CD14-positive monocyte (primary cell): ENCODE measurements at regions not wholly inside any gene's neighbourhood (a gene's known extent, or its start where the extent isn't known, plus 50 kb on each side); places are given as distances from the start of the nearest gene placed in this dataset.

Experiments used
- DNase-seq, 3 donors: peaks; one replicate each; pipeline ENCODE4 v3.0.0-alpha.2; 2011 to 2022
- H2AFZ ChIP-seq: 2 replicates; pipeline ENCODE4 v1.6.0; 2012; ENCODE audit warnings: mild to moderate bottlenecking, low read depth, low read length, inconsistent platforms; ENCODE audit not compliant: insufficient read depth, poor library complexity, severe bottlenecking
- H3K27ac ChIP-seq, 2 donors: 1 replicate in 1 of 2; 2 replicates in 1 of 2; pipeline ENCODE4 v1.5.1; 2012 to 2013; ENCODE audit warnings: low read length in 2 of 2, control low read depth in 1 of 2, inconsistent platforms in 1 of 2, low read depth in 1 of 2, mild to moderate bottlenecking in 1 of 2
- H3K27me3 ChIP-seq, 2 donors: one replicate each; pipeline versions ENCODE4 v1.6.0 to v1.6.1; 2011 to 2013; ENCODE audit warnings: low read length in 2 of 2; ENCODE audit not compliant: control insufficient read depth in 2 of 2, insufficient read depth in 2 of 2
- H3K36me3 ChIP-seq, 2 donors: replicated peaks in 1 of 2; 1 replicate in 1 of 2; 2 replicates in 1 of 2; pipeline versions ENCODE4 v1.5.1 to v1.6.1; 2012 to 2013; ENCODE audit warnings: low read length in 2 of 2, control low read depth in 1 of 2, inconsistent platforms in 1 of 2, mild to moderate bottlenecking in 1 of 2; ENCODE audit not compliant: insufficient read depth in 2 of 2, control insufficient read depth in 1 of 2
- H3K4me1 ChIP-seq, 2 donors: 1 replicate in 1 of 2; 2 replicates in 1 of 2; pipeline versions ENCODE4 v1.5.1 to v1.6.1; 2012 to 2013; ENCODE audit warnings: low read length in 2 of 2, control low read depth in 1 of 2, inconsistent platforms in 1 of 2, mild to moderate bottlenecking in 1 of 2, moderate library complexity in 1 of 2; ENCODE audit not compliant: insufficient read depth in 2 of 2, control insufficient read depth in 1 of 2
- H3K4me2 ChIP-seq: replicated peaks from 2 replicates; pipeline ENCODE3; 2012; ENCODE audit warnings: low read length, moderate library complexity, mild to moderate bottlenecking; ENCODE audit not compliant: poor library complexity, severe bottlenecking; ENCODE audit errors: extremely low read depth
- H3K4me3 ChIP-seq, 3 experiments: fragments of 200-600 bp in 1 of 3; sonication (generic) in 1 of 3; replicated peaks in 1 of 3; 1 replicate in 2 of 3; 2 replicates in 1 of 3; pipeline ENCODE4 v1.5.1; 2011 to 2013; ENCODE audit warnings: low read length in 3 of 3, mild to moderate bottlenecking in 3 of 3, control low read depth in 2 of 3, low read depth in 2 of 3, inconsistent platforms in 1 of 3, moderate library complexity in 1 of 3
- H3K79me2 ChIP-seq: 2 replicates; pipeline ENCODE4 v1.6.0; 2012; ENCODE audit warnings: mild to moderate bottlenecking, control low read depth, inconsistent platforms, low read length, moderate library complexity; ENCODE audit not compliant: insufficient read depth
- H3K9ac ChIP-seq: 2 replicates; pipeline ENCODE4 v1.6.0; 2017; ENCODE audit warnings: low read length, mild to moderate bottlenecking; ENCODE audit not compliant: insufficient read depth, poor library complexity, severe bottlenecking
- H3K9me3 ChIP-seq, 2 donors: replicated peaks in 1 of 2; 1 replicate in 1 of 2; 2 replicates in 1 of 2; pipeline versions ENCODE4 v1.5.1 to v1.6.1; 2012 to 2013; ENCODE audit warnings: low read length in 2 of 2, control low read depth in 1 of 2; ENCODE audit not compliant: control insufficient read depth in 1 of 2, insufficient read depth in 1 of 2
- H4K20me1 ChIP-seq: 2 replicates; pipeline ENCODE4 v1.6.0; 2012; ENCODE audit warnings: mild to moderate bottlenecking, low read length, control low read depth, moderate library complexity; ENCODE audit not compliant: insufficient read depth
- H3K27ac Mint-ChIP-seq, 7 donors: one replicate each; pipeline ENCODE4 v1.8.0; 2020; ENCODE audit warnings: mild to moderate bottlenecking in 7 of 7, mixed read lengths in 7 of 7, moderate library complexity in 6 of 7, inconsistent platforms in 2 of 7
- H3K27me3 Mint-ChIP-seq, 3 donors: one replicate each; pipeline ENCODE4 v1.8.0; 2021 to 2022; ENCODE audit warnings: low read depth in 3 of 3, mild to moderate bottlenecking in 3 of 3, mixed read lengths in 3 of 3, moderate library complexity in 3 of 3, inconsistent platforms in 1 of 3
- H3K36me3 Mint-ChIP-seq, 2 donors: one replicate each; pipeline ENCODE4 v1.8.0; 2020; ENCODE audit warnings: mixed read lengths in 2 of 2, inconsistent platforms in 1 of 2, mild to moderate bottlenecking in 1 of 2
- H3K4me1 Mint-ChIP-seq: one replicate; pipeline ENCODE4 v1.8.0; 2020; ENCODE audit warnings: mild to moderate bottlenecking, mixed read lengths
- H3K4me3 Mint-ChIP-seq, 2 donors: one replicate each; pipeline ENCODE4 v1.8.0; 2020; ENCODE audit warnings: mild to moderate bottlenecking in 2 of 2, mixed read lengths in 2 of 2, moderate library complexity in 1 of 2
- H3K9me3 Mint-ChIP-seq, 7 donors: one replicate each; pipeline ENCODE4 v1.8.0; 2020 to 2022; ENCODE audit warnings: mixed read lengths in 7 of 7, mild to moderate bottlenecking in 6 of 7, moderate library complexity in 6 of 7, inconsistent platforms in 2 of 7
- WGBS: methylation state at CpG from one replicate; pipeline ENCODE4 v1.1.5; 2013; ENCODE audit warnings: missing lambda C conversion rate; ENCODE audit not compliant: insufficient coverage; 5-methylcytosine and 5-hydroxymethylcytosine counted together
- intact Hi-C, 2 donors: fragments of 100-400 bp; cut with micrococcal nuclease; formaldehyde crosslinking; loops; one replicate each; pipeline versions ENCODE4 v1.15.0 to v1.15.1; 2023
- TF ChIP-seq, protein P1 (sequence below): fragments of 200-600 bp; IDR thresholded peaks from one replicate; pipeline ENCODE4 v1.8.0; 2022; ENCODE audit warnings: antibody characterized with exemption, mild to moderate bottlenecking

DNA sequence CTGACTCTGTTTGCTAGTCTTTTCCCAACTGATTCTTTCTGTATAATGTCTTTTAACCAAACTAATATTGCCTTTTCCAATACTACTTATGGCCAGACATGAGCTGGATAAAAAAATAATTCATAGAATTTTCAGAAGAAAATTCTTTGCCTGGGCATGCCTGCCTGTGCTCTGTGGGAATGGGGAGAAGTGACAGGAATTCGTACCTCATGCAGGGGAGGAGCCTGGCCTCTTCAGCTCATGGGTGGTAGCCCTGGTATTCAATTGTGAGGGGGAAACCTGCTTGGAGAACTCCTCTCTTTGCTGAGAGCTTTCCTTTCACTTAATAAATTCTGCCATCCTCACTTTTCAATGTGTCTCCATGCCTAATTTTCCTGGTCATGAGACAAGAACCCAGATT, 928.8 kb downstream of the FAM181B start:
- no peaks in the 10 kb centered on the region for H3K36me3 ChIP-seq
- H3K27ac ChIP-seq = no peak overlapping the region
- no peaks in the 10 kb centered on the region for H3K4me1 ChIP-seq
- H3K27me3 ChIP-seq = no peaks in the 10 kb centered on the region
- peaks cover 2 to 11% (median 4%) of the 10 kb centered on the region in 7 donors for H3K9me3 Mint-ChIP-seq
- H3K79me2 ChIP-seq = no peaks in the 10 kb centered on the region
- no peak overlapping the region for H2AFZ ChIP-seq
- H3K4me1 Mint-ChIP-seq = no peaks in the 10 kb centered on the region
- no peak overlapping the region for H3K4me2 ChIP-seq
- intact Hi-C loops = no loop called here
- no peak for DNase-seq
- no peaks in the 10 kb centered on the region for H3K27me3 Mint-ChIP-seq
- WGBS = no CpG with 5 or more reads among the region's 1 CpG
- TF ChIP-seq, protein P1, sequence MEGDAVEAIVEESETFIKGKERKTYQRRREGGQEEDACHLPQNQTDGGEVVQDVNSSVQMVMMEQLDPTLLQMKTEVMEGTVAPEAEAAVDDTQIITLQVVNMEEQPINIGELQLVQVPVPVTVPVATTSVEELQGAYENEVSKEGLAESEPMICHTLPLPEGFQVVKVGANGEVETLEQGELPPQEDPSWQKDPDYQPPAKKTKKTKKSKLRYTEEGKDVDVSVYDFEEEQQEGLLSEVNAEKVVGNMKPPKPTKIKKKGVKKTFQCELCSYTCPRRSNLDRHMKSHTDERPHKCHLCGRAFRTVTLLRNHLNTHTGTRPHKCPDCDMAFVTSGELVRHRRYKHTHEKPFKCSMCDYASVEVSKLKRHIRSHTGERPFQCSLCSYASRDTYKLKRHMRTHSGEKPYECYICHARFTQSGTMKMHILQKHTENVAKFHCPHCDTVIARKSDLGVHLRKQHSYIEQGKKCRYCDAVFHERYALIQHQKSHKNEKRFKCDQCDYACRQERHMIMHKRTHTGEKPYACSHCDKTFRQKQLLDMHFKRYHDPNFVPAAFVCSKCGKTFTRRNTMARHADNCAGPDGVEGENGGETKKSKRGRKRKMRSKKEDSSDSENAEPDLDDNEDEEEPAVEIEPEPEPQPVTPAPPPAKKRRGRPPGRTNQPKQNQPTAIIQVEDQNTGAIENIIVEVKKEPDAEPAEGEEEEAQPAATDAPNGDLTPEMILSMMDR = no peak
- no peaks in the 10 kb centered on the region for H3K9me3 ChIP-seq
- H3K36me3 Mint-ChIP-seq = no peaks in the 10 kb centered on the region
- H3K27ac Mint-ChIP-seq = no peak overlapping the region
- H3K4me3 Mint-ChIP-seq = no peak overlapping the region
- H3K4me3 ChIP-seq = no peak overlapping the region
- H4K20me1 ChIP-seq = no peaks in the 10 kb centered on the region
- no peak overlapping the region for H3K9ac ChIP-seq

DNA sequence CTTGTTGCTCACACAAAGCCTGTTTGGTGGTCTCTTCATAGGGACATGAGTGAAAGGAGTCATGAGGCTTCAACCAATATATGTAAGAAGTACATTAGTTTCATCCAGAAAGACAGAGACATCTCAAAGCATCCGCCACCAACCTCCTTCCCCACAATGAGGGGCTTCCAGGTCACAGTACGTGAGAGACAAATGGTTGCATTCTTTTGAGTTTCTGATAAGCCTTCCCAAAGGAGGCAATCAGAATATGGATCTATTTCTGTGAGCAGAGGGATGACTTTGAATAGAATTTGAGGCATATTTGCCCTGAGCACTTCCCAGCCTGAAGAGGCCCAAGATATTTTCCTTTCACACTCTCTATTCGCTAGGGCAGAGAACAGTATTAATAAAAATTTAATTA, 931.1 kb downstream of the FAM181B start:
- no peak for DNase-seq
- Histone ChIP-seq H3K9ac (no peak overlapping the region), H3K36me3 (no peaks in the 10 kb centered on the region), H3K4me2 (no peak overlapping the region), H3K27me3 (no peaks in the 10 kb centered on the region), H3K27ac (no peak overlapping the region), H4K20me1 (no peaks in the 10 kb centered on the region), H3K9me3 (no peaks in the 10 kb centered on the region), H3K4me1 (no peaks in the 10 kb centered on the region), H2AFZ (no peak overlapping the region), H3K79me2 (no peaks in the 10 kb centered on the region), H3K4me3 (no peak overlapping the region)
- Mint-ChIP-seq H3K27me3 (no peaks in the 10 kb centered on the region), H3K27ac (no peak overlapping the region), H3K36me3 (no peaks in the 10 kb centered on the region), H3K9me3 (peaks cover 3 to 14% (median 6%) of the 10 kb centered on the region in 7 donors), H3K4me3 (no peak overlapping the region), H3K4me1 (no peaks in the 10 kb centered on the region)
- TF ChIP-seq, protein P1 = no peak
- no CpG with 5 or more reads among the region's 3 CpGs for WGBS
- intact Hi-C loops = no loop called here
